HEK293T (cell line): ENCODE measurements at regions not wholly inside any gene's neighbourhood (a gene's known extent, or its start where the extent isn't known, plus 50 kb on each side); places are given as distances from the start of the nearest gene placed in this dataset.
"Not testable (repeated sequence)": the region's sequence is repeated elsewhere in the genome, so short reads cannot be mapped to it uniquely, and the experiment has no call there.

Experiments
- CTCF ChIA-PET: fragments of 350-600 bp; formaldehyde crosslinking; extraction: SDS; loops from one replicate; lab custom pipeline; 2021; ENCODE audit warnings: antibody characterized with exemption, inconsistent platforms; lab: Yijun Ruan, JAX
- POLR2A ChIA-PET: fragments of 350-600 bp; formaldehyde crosslinking; extraction: SDS; loops from one replicate; lab custom pipeline; 2020; ENCODE audit warnings: antibody characterized with exemption, inconsistent platforms; lab: Yijun Ruan, JAX
- DNase-seq: peaks from one replicate; pipeline ENCODE4 v3.0.0; 2012; ENCODE audit warnings: mixed read lengths; ENCODE audit errors: extremely low spot score
- ARNT ChIP-seq: fragments of 450-650 bp; IDR thresholded peaks from 2 replicates; pipeline ENCODE4 v1.6.1; 2017; ENCODE audit warnings: mild to moderate bottlenecking
- BHLHE40 ChIP-seq: fragments of 450-650 bp; IDR thresholded peaks from 2 replicates; pipeline ENCODE4 v1.6.1; 2016; ENCODE audit warnings: mild to moderate bottlenecking, moderate library complexity, borderline replicate concordance
- CTBP1 ChIP-seq: fragments of 450-650 bp; IDR thresholded peaks from 2 replicates; pipeline ENCODE4 v1.6.1; 2016; ENCODE audit warnings: borderline replicate concordance
- ELF4 ChIP-seq: fragments of 450-650 bp; IDR thresholded peaks from 2 replicates; pipeline ENCODE4 v1.6.1; 2017; ENCODE audit warnings: antibody characterized with exemption
- FOXA1 ChIP-seq: fragments of 450-650 bp; IDR thresholded peaks from 2 replicates; pipeline ENCODE4 v1.6.1; 2016; ENCODE audit warnings: mild to moderate bottlenecking
- FOXK2 ChIP-seq: fragments of 450-650 bp; IDR thresholded peaks from 2 replicates; pipeline ENCODE4 v1.6.1; 2016; ENCODE audit warnings: mild to moderate bottlenecking
- FOXM1 ChIP-seq: fragments of 450-650 bp; IDR thresholded peaks from 2 replicates; pipeline ENCODE4 v1.6.1; 2017; ENCODE audit warnings: mild to moderate bottlenecking, borderline replicate concordance
- HDGF ChIP-seq: fragments of 450-650 bp; IDR thresholded peaks from 2 replicates; pipeline ENCODE4 v1.6.1; 2017; ENCODE audit warnings: antibody characterized with exemption, borderline replicate concordance
- L3MBTL2 ChIP-seq: fragments of 450-650 bp; conservative IDR thresholded peaks from 2 replicates; pipeline ENCODE4 v1.6.1; 2016; ENCODE audit warnings: mild to moderate bottlenecking
- LEF1 ChIP-seq: fragments of 450-650 bp; IDR thresholded peaks from 2 replicates; pipeline ENCODE4 v1.6.1; 2017; ENCODE audit warnings: mild to moderate bottlenecking, borderline replicate concordance
- NFRKB ChIP-seq: fragments of 450-650 bp; IDR thresholded peaks from 2 replicates; pipeline ENCODE4 v1.6.1; 2016; ENCODE audit warnings: mild to moderate bottlenecking, moderate library complexity
- PKNOX1 ChIP-seq: fragments of 450-650 bp; IDR thresholded peaks from 2 replicates; pipeline ENCODE4 v1.6.1; 2016
- SP1 ChIP-seq: fragments of 450-650 bp; IDR thresholded peaks from 2 replicates; pipeline ENCODE4 v1.6.1; 2017
- SUZ12 ChIP-seq: fragments of 450-650 bp; IDR thresholded peaks from 2 replicates; pipeline ENCODE4 v1.6.1; 2016; ENCODE audit warnings: mild to moderate bottlenecking
- TARDBP ChIP-seq: fragments of 450-650 bp; IDR thresholded peaks from 2 replicates; pipeline ENCODE4 v1.6.1; 2016
- ZNF384 ChIP-seq: fragments of 450-650 bp; IDR thresholded peaks from 2 replicates; pipeline ENCODE4 v1.6.1; 2016

DNA sequence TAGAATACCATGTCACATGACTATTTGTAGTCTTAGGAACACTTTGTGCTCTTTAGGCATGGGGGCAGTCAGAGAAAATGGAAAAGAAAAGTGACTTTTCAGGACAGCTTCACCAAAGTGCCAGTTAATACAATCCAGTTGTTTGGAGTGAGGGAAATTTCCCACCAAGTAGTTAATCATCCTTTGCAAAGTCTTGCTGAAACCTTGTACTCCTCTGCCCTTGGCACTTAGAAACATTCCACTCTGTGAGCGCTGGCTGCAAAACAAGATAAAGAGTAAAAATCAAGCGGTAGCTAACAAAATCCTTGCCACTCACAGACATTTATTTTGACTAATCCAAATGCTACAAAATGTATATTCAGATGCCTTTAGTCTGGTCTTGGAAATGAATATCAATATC is 229.2 kb upstream of the HSF2 start:
- TF ChIP-seq PKNOX1 (no peak), SUZ12 (no peak), SP1 (no peak), ELF4 (no peak), ZNF384 (no peak), ARNT (no peak), FOXK2 (no peak), L3MBTL2 (no peak), BHLHE40 (no peak), FOXA1 (no peak), NFRKB (no peak), LEF1 (no peak), HDGF (no peak), TARDBP (no peak), FOXM1 (no peak), CTBP1 (no peak)
- DNase-seq: no peak
- CTCF ChIA-PET: no interaction called here
- POLR2A ChIA-PET: no interaction called here

DNA sequence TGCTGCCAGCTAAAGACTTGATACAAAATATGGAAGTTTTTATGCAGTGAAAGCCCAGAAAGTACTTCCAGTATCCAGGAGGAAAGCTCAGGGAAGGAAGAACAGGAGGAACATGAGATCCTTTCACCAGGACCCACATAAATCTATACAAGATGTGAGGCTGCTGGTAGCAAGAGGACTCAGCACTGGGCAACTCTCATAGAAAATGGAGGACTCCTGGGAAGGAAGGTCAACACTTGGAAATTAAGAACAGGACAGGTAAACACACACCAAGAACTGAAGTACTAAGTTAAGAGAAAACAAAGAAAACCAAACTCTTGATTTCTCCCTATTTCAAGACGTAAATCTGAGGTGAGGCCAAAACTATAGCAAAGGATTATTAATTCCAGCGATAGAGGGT is 220.5 kb upstream of the HSF2 start:
- no peak for DNase-seq
- POLR2A ChIA-PET: no interaction called here
- TF ChIP-seq TARDBP (no peak), LEF1 (no peak), ZNF384 (no peak), L3MBTL2 (no peak), HDGF (no peak), ELF4 (no peak), SUZ12 (no peak), SP1 (no peak), FOXM1 (no peak), CTBP1 (no peak), PKNOX1 (no peak), NFRKB (no peak), FOXA1 (no peak), BHLHE40 (no peak), ARNT (no peak), FOXK2 (no peak)
- CTCF ChIA-PET: no interaction called here

DNA sequence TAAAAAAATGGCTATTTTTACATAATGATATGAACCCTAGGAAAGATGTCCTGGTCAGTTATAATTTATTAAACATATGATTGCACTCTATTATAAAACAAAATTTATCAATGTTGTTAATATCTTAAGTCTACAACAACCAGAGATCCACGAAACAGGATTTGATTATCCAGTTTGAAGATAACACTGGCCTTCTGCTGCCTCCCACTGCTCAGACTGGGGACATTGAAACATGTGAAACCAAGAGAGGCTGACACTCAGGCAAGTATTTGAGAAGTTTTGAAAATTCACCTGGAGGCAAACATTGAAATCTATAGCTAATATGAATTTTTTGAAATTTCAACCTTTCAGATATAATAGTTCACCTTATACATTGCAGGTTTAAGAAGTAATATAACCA is 219.3 kb upstream of the HSF2 start:
- CTCF ChIA-PET: no interaction called here
- DNase-seq: peak; percentile 15
- TF ChIP-seq NFRKB (no peak), ELF4 (no peak), L3MBTL2 (no peak), TARDBP (no peak), SP1 (no peak), FOXK2 (no peak), ZNF384 (no peak), PKNOX1 (no peak), FOXM1 (no peak), SUZ12 (no peak), LEF1 (no peak), CTBP1 (no peak), BHLHE40 (no peak), HDGF (no peak), FOXA1 (no peak), ARNT (no peak)
- POLR2A ChIA-PET: no interaction called here

DNA sequence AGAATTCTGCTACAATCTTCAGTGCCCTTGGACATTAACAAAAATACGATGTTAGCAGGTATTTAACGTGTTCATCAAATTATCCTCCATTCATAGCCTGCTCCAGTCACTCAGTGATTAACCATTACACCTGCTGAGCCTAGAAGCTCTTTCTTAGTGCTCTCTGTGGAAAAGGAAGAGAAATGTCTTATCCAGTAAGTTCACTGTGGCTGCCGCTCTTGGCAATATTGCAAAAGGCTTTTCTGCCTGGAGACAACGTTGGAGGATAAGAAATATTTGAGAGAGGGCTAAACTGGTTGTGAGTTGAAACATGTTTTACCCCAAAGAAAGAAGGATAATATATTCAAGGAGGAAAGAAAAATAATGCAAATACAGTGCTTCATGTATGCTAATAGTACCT is 217.4 kb upstream of the HSF2 start:
- POLR2A ChIA-PET: no interaction called here
- CTCF ChIA-PET: no interaction called here
- TF ChIP-seq ZNF384 (no peak), BHLHE40 (no peak), FOXM1 (no peak), ELF4 (no peak), ARNT (no peak), NFRKB (no peak), L3MBTL2 (no peak), CTBP1 (no peak), FOXA1 (no peak), SP1 (no peak), TARDBP (no peak), LEF1 (no peak), SUZ12 (no peak)
- no peak for DNase-seq

DNA sequence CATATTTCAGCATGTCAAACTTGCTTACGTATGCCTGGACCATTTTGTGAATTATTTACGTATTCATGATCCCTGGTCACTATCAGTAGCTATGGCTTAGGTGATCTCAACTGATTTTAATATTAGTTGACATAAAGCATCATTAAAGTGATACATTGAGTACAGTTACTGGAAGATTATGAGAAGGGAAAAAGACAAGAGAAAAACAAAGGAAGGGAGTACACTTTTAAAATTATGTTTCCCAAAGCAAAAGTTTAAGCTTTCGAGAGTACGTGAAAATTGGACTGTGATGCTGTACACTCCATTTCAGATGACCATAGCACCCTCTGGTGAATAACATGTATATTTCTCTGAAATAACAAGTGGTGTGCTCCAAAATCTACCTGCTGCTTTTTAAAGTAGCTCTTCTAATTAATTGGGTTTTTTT is 215.0 kb upstream of the HSF2 start:
- DNase-seq: peak; percentile 43
- CTCF ChIA-PET: interaction anchor here (0.6 to 1.3 kb wide), 11 partner anchors 8 to 927 kb away, joined by 3 to 7 read pairs (median 3); partner anchors contain the start of gene GJA1
- POLR2A ChIA-PET: interaction anchor here (1.0 kb wide), 1 partner anchor 747 kb away, joined by 3 read pairs; no protein-coding TSS in a partner anchor
- TF ChIP-seq FOXM1: no peak
- no peak for TF ChIP-seq ARNT
- TF ChIP-seq LEF1: no peak
- no peak for TF ChIP-seq TARDBP
- no peak for TF ChIP-seq ZNF384
- TF ChIP-seq ELF4: no peak
- TF ChIP-seq FOXK2: no peak

DNA sequence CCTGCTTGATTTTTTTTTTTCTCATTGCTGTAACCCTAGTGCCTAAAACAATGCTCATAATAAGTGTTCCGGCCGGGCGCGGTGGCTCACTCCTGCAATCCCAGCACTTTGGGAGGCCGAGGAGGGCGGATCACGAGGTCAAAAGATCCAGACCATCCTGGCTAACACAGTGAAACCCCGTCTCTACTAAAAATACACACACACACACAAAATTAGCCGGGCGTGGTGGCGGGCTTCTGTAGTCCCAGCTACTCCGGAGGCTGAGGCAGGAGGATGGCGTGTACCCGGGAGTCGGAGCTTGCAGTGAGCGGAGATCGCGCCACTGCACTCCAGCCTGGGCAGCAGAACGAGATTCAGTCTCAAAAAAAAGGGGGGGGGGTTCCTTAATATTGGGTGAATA is 214.0 kb upstream of the HSF2 start:
- POLR2A ChIA-PET, DNase-seq, CTCF ChIA-PET: not testable (repeated sequence)
